ENCODE measurements at regions not wholly inside any gene's neighbourhood (a gene's known extent, or its start where the extent isn't known, plus 50 kb on each side); places are given as distances from the start of the nearest gene placed in this dataset.
"Not testable (repeated sequence)": the region's sequence is repeated elsewhere in the genome, so short reads cannot be mapped to it uniquely, and the experiment has no call there.

GRCh38 chr2:239551206-239551605, 150.4 kb upstream of the HDAC4 start:
- no peak for DNase-seq (ENCODE audit: low read depth in 4 of 6, low spot score in 6 of 6)
- Histone ChIP-seq H3K4me3 (ENCODE audit: low read depth, low read length) (no peak overlapping the region), H3K36me3 (ENCODE audit: control insufficient read depth, insufficient read depth, low read length) (no peaks in the 10 kb centered on the region), H3K27ac (ENCODE audit: low read depth, low read length) (no peak overlapping the region), H3K9me3 (ENCODE audit: control insufficient read depth, insufficient read depth, low read length) (no peaks in the 10 kb centered on the region), H3K4me1 (ENCODE audit: control insufficient read depth, insufficient read depth, low read length) (peaks cover 7% of the 10 kb centered on the region), H3K27me3 (ENCODE audit: control insufficient read depth, insufficient read depth, low read length) (no peaks in the 10 kb centered on the region)
- 90% methylated on average over 5 of the region's 6 CpGs for WGBS (ENCODE audit: insufficient coverage)

DNA sequence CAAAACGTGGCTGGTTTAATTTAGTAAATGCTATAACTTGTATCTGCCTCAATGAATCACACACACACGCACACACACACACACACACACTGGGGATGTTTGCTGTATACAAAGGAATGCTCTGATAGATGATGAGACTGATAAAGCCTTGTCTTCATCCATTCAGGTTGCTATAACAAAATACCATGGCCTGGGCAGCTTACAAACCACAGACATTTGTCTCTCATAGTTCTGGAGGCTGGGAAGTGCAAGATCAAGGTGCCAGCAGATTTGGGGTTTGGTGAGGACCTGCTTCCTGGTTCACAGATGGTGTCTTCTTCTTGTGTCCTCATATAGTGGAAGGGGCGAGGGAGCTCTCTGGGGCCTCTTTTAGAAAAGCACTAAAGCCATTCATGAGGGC, 149.5 kb upstream of the HDAC4 start:
- DNase-seq (ENCODE audit: low read depth in 4 of 6, low spot score in 6 of 6), result no peak
- peaks cover 15% of the 10 kb centered on the region for H3K4me1 ChIP-seq (ENCODE audit: control insufficient read depth, insufficient read depth, low read length)
- H3K4me3 ChIP-seq (ENCODE audit: low read depth, low read length), result no peak overlapping the region
- H3K36me3 ChIP-seq (ENCODE audit: control insufficient read depth, insufficient read depth, low read length), result no peaks in the 10 kb centered on the region
- H3K9me3 ChIP-seq (ENCODE audit: control insufficient read depth, insufficient read depth, low read length), result no peaks in the 10 kb centered on the region
- no peaks in the 10 kb centered on the region for H3K27me3 ChIP-seq (ENCODE audit: control insufficient read depth, insufficient read depth, low read length)
- no CpG with 5 or more reads among the region's 3 CpGs for WGBS (ENCODE audit: insufficient coverage)
- no peak overlapping the region for H3K27ac ChIP-seq (ENCODE audit: low read depth, low read length)

DNA sequence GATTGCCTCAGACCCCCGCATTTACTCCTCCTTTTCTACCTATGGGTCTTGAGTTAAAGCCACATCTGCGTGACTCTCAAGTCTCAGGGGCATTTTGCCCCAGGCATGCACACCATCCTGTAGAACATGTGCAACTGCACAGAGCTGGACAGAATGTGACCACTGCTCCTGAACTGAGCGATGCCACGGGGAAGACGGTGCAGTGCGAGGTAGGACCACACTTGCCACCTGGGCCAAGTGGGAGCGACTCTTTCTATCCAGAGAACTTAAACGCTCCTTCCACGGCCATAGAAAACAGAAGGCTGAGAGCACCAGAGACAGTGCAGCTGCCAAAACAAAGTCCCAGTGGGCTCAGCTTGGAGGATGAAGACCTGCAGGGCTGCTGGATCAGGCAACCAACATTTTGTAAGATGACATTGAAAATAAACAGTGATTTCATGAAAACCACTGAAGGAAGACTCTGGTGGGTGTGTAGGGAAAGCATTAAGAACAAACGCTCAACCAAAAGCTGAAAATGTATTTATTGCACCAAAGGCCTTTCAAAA, 149.0 kb upstream of the HDAC4 start:
- Histone ChIP-seq H3K4me3 (ENCODE audit: low read depth, low read length) (no peak overlapping the region), H3K27me3 (ENCODE audit: control insufficient read depth, insufficient read depth, low read length) (no peaks in the 10 kb centered on the region), H3K27ac (ENCODE audit: low read depth, low read length) (peak overlapping the region; percentile 15), H3K4me1 (ENCODE audit: control insufficient read depth, insufficient read depth, low read length) (peaks cover 20% of the 10 kb centered on the region), H3K9me3 (ENCODE audit: control insufficient read depth, insufficient read depth, low read length) (no peaks in the 10 kb centered on the region), H3K36me3 (ENCODE audit: control insufficient read depth, insufficient read depth, low read length) (no peaks in the 10 kb centered on the region)
- WGBS (ENCODE audit: insufficient coverage), result 79% methylated on average over 7 of the region's 10 CpGs
- peak in 1 of 6 donors; percentile 52 for DNase-seq (ENCODE audit: low read depth in 4 of 6, low spot score in 6 of 6)

DNA sequence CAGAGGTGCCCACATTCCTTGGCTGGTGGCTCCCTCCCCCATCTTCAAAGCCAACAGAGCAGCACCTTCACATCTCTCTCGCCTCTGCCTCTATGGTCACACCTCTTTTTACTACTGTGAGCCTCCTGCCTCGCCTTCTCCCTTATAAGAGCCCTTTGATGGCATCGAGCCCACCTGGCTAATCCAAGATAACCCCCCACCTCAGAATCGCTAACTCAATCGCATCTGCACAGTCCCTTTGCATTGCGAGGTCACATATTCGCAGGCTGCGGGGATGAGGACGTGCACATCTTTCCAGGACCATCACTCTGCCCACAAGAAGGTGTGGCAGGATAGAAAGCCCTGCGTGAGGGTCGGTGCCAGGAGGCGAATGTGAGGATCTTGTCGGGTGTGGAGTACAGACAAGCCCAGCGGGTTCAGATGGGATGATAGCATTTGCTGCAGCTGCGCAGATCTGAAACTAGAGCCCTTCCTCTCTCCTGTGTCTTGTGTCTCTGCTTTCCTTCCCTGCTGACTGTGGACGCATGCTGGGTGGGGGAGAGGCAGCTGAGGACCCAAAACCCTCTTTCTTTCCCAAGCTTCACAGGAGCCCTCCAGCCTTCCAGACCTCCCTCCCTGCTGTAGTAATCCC, 148.3 kb upstream of the HDAC4 start:
- H3K27ac ChIP-seq (ENCODE audit: low read depth, low read length), result peak overlapping the region; percentile 15
- H3K36me3 ChIP-seq (ENCODE audit: control insufficient read depth, insufficient read depth, low read length), result no peaks in the 10 kb centered on the region
- H3K4me1 ChIP-seq (ENCODE audit: control insufficient read depth, insufficient read depth, low read length), result peaks cover 27% of the 10 kb centered on the region
- no peak overlapping the region for H3K4me3 ChIP-seq (ENCODE audit: low read depth, low read length)
- no peaks in the 10 kb centered on the region for H3K9me3 ChIP-seq (ENCODE audit: control insufficient read depth, insufficient read depth, low read length)
- peak in 1 of 6 donors; percentile 39 for DNase-seq (ENCODE audit: low read depth in 4 of 6, low spot score in 6 of 6)
- 90% methylated on average over 16 of the region's 16 CpGs for WGBS (ENCODE audit: insufficient coverage)
- no peaks in the 10 kb centered on the region for H3K27me3 ChIP-seq (ENCODE audit: control insufficient read depth, insufficient read depth, low read length)

- no peak overlapping the region for H3K4me3 ChIP-seq (ENCODE audit: low read depth, low read length)
- H3K4me1 ChIP-seq (ENCODE audit: control insufficient read depth, insufficient read depth, low read length), result peaks cover 25% of the 10 kb centered on the region
- no peaks in the 10 kb centered on the region for H3K27me3 ChIP-seq (ENCODE audit: control insufficient read depth, insufficient read depth, low read length)
- DNase-seq (ENCODE audit: low read depth in 4 of 6, low spot score in 6 of 6), result no peak
- no peaks in the 10 kb centered on the region for H3K36me3 ChIP-seq (ENCODE audit: control insufficient read depth, insufficient read depth, low read length)
- H3K27ac ChIP-seq (ENCODE audit: low read depth, low read length), result no peak overlapping the region
- no peaks in the 10 kb centered on the region for H3K9me3 ChIP-seq (ENCODE audit: control insufficient read depth, insufficient read depth, low read length)
- WGBS (ENCODE audit: insufficient coverage), result 94% methylated on average over 6 of the region's 12 CpGs
Measured at GRCh38 chr2:239548451-239548871, 147.6 kb upstream of the HDAC4 start.

DNA sequence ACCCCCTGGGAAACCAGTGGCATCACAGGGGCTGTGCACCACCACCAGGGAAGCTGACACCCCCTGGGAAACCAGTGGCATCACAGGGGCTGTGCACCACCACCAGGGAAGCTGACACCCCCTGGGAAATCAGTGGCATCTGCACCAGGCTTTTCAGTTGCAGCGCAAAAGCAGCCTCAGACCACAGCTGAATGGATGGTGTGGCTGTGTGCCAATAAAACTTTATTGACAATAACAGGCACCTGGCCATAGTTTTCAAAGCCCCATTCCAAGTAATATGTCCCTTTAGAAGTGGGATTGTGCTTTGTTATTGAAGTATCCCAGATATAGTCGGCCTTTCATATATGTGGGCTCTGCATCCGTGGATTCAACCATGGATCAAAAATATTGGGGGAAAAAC, 146.3 kb upstream of the HDAC4 start:
- not testable (repeated sequence) for H3K27me3 ChIP-seq (ENCODE audit: control insufficient read depth, insufficient read depth, low read length); DNase-seq (ENCODE audit: low read depth in 4 of 6, low spot score in 6 of 6); H3K27ac ChIP-seq (ENCODE audit: low read depth, low read length); H3K36me3 ChIP-seq (ENCODE audit: control insufficient read depth, insufficient read depth, low read length); H3K9me3 ChIP-seq (ENCODE audit: control insufficient read depth, insufficient read depth, low read length); H3K4me3 ChIP-seq (ENCODE audit: low read depth, low read length)
- WGBS (ENCODE audit: insufficient coverage), result 80% methylated on average over 1 of the region's 3 CpGs
- peaks cover 24% of the 10 kb centered on the region for H3K4me1 ChIP-seq (ENCODE audit: control insufficient read depth, insufficient read depth, low read length)

DNA sequence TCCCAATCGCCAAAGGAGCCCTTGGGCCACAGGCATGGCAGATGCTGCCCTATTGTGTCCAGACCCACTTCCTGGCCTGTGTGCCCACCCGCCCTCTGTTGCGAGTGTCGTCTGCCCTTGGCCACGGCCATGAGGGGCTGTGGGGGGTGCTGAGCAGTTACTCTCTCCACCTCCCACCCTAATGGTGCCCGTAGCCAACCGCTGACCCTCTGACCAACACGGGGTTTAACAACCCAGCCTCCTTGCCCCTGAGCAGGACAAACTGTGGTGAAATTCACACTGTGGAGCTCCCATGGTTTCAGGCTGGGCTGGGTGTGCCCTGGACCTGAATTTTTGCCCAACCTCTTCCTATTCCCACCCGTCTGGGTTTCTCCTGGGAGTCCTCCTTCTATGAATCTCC, 145.7 kb upstream of the HDAC4 start:
- Histone ChIP-seq H3K27ac (ENCODE audit: low read depth, low read length) (no peak overlapping the region), H3K36me3 (ENCODE audit: control insufficient read depth, insufficient read depth, low read length) (no peaks in the 10 kb centered on the region), H3K4me3 (ENCODE audit: low read depth, low read length) (no peak overlapping the region), H3K27me3 (ENCODE audit: control insufficient read depth, insufficient read depth, low read length) (no peaks in the 10 kb centered on the region), H3K4me1 (ENCODE audit: control insufficient read depth, insufficient read depth, low read length) (peaks cover 24% of the 10 kb centered on the region), H3K9me3 (ENCODE audit: control insufficient read depth, insufficient read depth, low read length) (no peaks in the 10 kb centered on the region)
- WGBS (ENCODE audit: insufficient coverage), result 98% methylated on average over 4 of the region's 9 CpGs
- DNase-seq (ENCODE audit: low read depth in 4 of 6, low spot score in 6 of 6), result no peak

DNA sequence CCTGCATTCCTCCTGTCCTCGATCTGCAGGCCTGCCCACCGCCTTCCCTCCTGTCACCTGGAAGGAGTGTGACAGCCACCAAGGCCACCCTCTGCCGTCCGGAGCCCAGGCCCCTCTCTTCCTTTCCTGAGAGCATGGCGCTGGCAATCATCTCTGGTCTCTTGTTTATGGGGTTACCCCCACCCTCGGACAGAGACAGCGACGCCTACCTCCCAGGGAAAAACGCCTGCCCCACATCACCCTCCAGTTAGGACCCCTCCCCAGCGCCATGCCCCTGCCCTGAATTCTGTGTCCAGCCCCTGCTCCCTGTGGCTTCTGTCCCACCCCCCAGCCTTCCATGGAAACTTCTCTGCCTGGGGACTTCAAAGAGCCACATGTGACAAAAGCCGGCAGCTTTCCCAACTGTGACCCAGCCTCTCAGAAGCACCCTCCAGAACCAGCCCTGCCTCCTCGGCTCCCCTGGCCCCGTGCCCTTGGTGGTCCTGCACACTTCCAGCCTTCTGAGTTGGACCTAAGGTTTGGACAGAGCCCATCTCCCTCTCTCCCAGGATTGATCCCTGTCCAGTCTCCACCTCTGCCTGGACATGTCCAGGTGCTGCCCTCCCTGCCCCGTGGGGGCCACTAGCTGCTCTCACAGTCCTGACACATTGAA, 145.0 kb upstream of the HDAC4 start:
- Histone ChIP-seq H3K4me3 (ENCODE audit: low read depth, low read length) (no peak overlapping the region), H3K4me1 (ENCODE audit: control insufficient read depth, insufficient read depth, low read length) (peaks cover 24% of the 10 kb centered on the region), H3K27ac (ENCODE audit: low read depth, low read length) (no peak overlapping the region), H3K36me3 (ENCODE audit: control insufficient read depth, insufficient read depth, low read length) (no peaks in the 10 kb centered on the region), H3K27me3 (ENCODE audit: control insufficient read depth, insufficient read depth, low read length) (no peaks in the 10 kb centered on the region), H3K9me3 (ENCODE audit: control insufficient read depth, insufficient read depth, low read length) (no peaks in the 10 kb centered on the region)
- DNase-seq (ENCODE audit: low read depth in 4 of 6, low spot score in 6 of 6), result no peak
- WGBS (ENCODE audit: insufficient coverage), result 74% methylated on average over 14 of the region's 14 CpGs

GRCh38 chr2:239544918-239545465, 144.2 kb upstream of the HDAC4 start:
- Histone ChIP-seq H3K9me3 (ENCODE audit: control insufficient read depth, insufficient read depth, low read length) (no peaks in the 10 kb centered on the region), H3K4me1 (ENCODE audit: control insufficient read depth, insufficient read depth, low read length) (peaks cover 24% of the 10 kb centered on the region), H3K27ac (ENCODE audit: low read depth, low read length) (peak overlapping the region; percentile 71), H3K36me3 (ENCODE audit: control insufficient read depth, insufficient read depth, low read length) (no peaks in the 10 kb centered on the region), H3K27me3 (ENCODE audit: control insufficient read depth, insufficient read depth, low read length) (no peaks in the 10 kb centered on the region), H3K4me3 (ENCODE audit: low read depth, low read length) (no peak overlapping the region)
- no peak for DNase-seq (ENCODE audit: low read depth in 4 of 6, low spot score in 6 of 6)
- 82% methylated on average over 5 of the region's 12 CpGs for WGBS (ENCODE audit: insufficient coverage)

All from spinal cord (tissue), 9 donors.